K562 (cell line): ENCODE measurements at regions not wholly inside any gene's neighbourhood (a gene's known extent, or its start where the extent isn't known, plus 50 kb on each side); places are given as distances from the start of the nearest gene placed in this dataset.

Experiments used
- ATAC-seq: fragments of 200-7000 bp; cut with Tn5 transposase; 3 replicates; pipeline ENCODE4 v1.9.1; 2020; ENCODE audit warnings: moderate library complexity
- BruUV-seq: library from RNA; stranded (reverse); fragments of 400-500 nt; replicated peaks from 2 replicates; lab custom pipeline; 2021; lab: Mats Ljungman, UMichigan
- CTCF ChIA-PET: fragments of 300-600 bp; formaldehyde crosslinking; extraction: SDS; loops from one replicate; lab custom pipeline; 2021; ENCODE audit warnings: low intra/inter-chr PET ratio; lab: Yijun Ruan, JAX
- POLR2A ChIA-PET: fragments of 300-600, 350-650 bp; sonication (Branson Sonifier 250); formaldehyde crosslinking; extraction: SDS; loops from one replicate; lab custom pipeline; 2021; ENCODE audit warnings: antibody characterized with exemption, inconsistent platforms; lab: Yijun Ruan, JAX
- DNase-seq, 4 experiments: peaks; one replicate each; pipeline versions ENCODE4 v3.0.0 to v3.0.0-alpha.2; 2011 to 2018; ENCODE audit warnings: low spot score in 3 of 4, mixed read lengths in 3 of 4; ENCODE audit errors: extremely low read depth in 1 of 4
- FAIRE-seq: peaks from 2 replicates; lab custom pipeline; 2011; peaks lifted over from hg19 to GRCh38; lab: Jason Lieb, UNC
- H2AFZ ChIP-seq: 2 replicates; pipeline ENCODE4 v1.6.0; 2011; ENCODE audit warnings: low read depth, low read length, control low read depth, inconsistent platforms
- H3K27ac ChIP-seq: fragments of 200-600 bp; 3 replicates; pipeline ENCODE4 v1.8.0; 2011; ENCODE audit warnings: low read depth, mild to moderate bottlenecking, control low read depth, inconsistent platforms, low read length, moderate library complexity, mixed read lengths; ENCODE audit errors: extremely low read depth
- H3K27me3 ChIP-seq, 2 experiments: fragments of 300-600 bp in 1 of 2; 2 replicates in 1 of 2; 3 replicates in 1 of 2; pipeline versions ENCODE4 v1.6.0 to v1.8.0; 2011; ENCODE audit warnings: inconsistent platforms in 2 of 2, low read length in 2 of 2, mild to moderate bottlenecking in 1 of 2, mixed read lengths in 1 of 2, moderate library complexity in 1 of 2; ENCODE audit not compliant: control insufficient read depth in 2 of 2, insufficient read depth in 2 of 2
- H3K36me3 ChIP-seq: fragments of 300-600 bp; 3 replicates; pipeline ENCODE4 v1.8.0; 2011; ENCODE audit warnings: mild to moderate bottlenecking, low read length, inconsistent platforms; ENCODE audit not compliant: control insufficient read depth, insufficient read depth
- H3K4me1 ChIP-seq, 2 experiments: fragments of 200-600 bp in 1 of 2; replicated peaks in 1 of 2; 2 replicates in 1 of 2; 3 replicates in 1 of 2; pipeline versions ENCODE4 v1.5.1 to v1.8.0; 2011; ENCODE audit warnings: inconsistent platforms in 2 of 2, low read length in 2 of 2, mild to moderate bottlenecking in 1 of 2, mixed read lengths in 1 of 2, moderate library complexity in 1 of 2; ENCODE audit not compliant: control insufficient read depth in 2 of 2, insufficient read depth in 2 of 2
- H3K4me2 ChIP-seq: 2 replicates; pipeline ENCODE4 v1.6.1; 2011; ENCODE audit warnings: low read length, control low read depth, inconsistent platforms, mixed read lengths; ENCODE audit not compliant: insufficient read depth
- H3K4me3 ChIP-seq: fragments of 200-600 bp; sonication (generic), shearing (Covaris generic); 2 replicates; pipeline ENCODE4 v1.5.1; 2016; ENCODE audit warnings: control low read depth, inconsistent platforms
- H3K79me2 ChIP-seq: fragments of 200-600 bp; 3 replicates; pipeline ENCODE4 v1.8.0; 2011; ENCODE audit warnings: low read length, inconsistent platforms; ENCODE audit not compliant: control insufficient read depth, insufficient read depth
- H3K9ac ChIP-seq, 2 experiments: 2 replicates each; pipeline versions ENCODE4 v1.6.0 to v1.6.1; 2011; ENCODE audit warnings: low read depth in 2 of 2, low read length in 2 of 2, control low read depth in 1 of 2, inconsistent platforms in 1 of 2, mild to moderate bottlenecking in 1 of 2, mixed read lengths in 1 of 2; ENCODE audit not compliant: insufficient read depth in 1 of 2
- H3K9me1 ChIP-seq: one replicate; pipeline ENCODE4 v1.6.0; 2011; ENCODE audit warnings: inconsistent platforms, mild to moderate bottlenecking, low read length, moderate library complexity; ENCODE audit not compliant: control insufficient read depth, insufficient read depth
- H3K9me3 ChIP-seq: replicated peaks from 2 replicates; pipeline ENCODE4 v1.5.1; 2011; ENCODE audit warnings: low read depth, low read length, inconsistent platforms; ENCODE audit not compliant: control insufficient read depth, insufficient read depth
- H4K20me1 ChIP-seq: replicated peaks from 2 replicates; pipeline ENCODE4 v1.6.1; 2011; ENCODE audit warnings: low read length, inconsistent platforms, mixed read lengths; ENCODE audit not compliant: control insufficient read depth, insufficient read depth
- CEBPB ChIP-seq: fragments of 450-650 bp; IDR thresholded peaks from 2 replicates; pipeline ENCODE4 v1.6.1; 2016; ENCODE audit warnings: missing genetic modification characterization, missing compliant biosample characterization
- CEBPG ChIP-seq, 3 experiments: fragments of 200-800 bp in 1 of 3; sonication (Bioruptor generic) in 1 of 3; sonication (generic) in 1 of 3; formaldehyde crosslinking in 1 of 3; IDR thresholded peaks in 2 of 3; conservative IDR thresholded peaks in 1 of 3; 2 replicates each; pipeline versions ENCODE4 v1.6.1 to v1.8.0; 2016 to 2022; ENCODE audit warnings: missing compliant biosample characterization in 2 of 3, missing genetic modification characterization in 2 of 3, mild to moderate bottlenecking in 1 of 3, missing genetic modification reagents in 1 of 3
- FOXJ2 ChIP-seq: fragments of 200-800 bp; sonication (Bioruptor generic); IDR thresholded peaks from 2 replicates; pipeline ENCODE4 v1.6.1; 2016; ENCODE audit warnings: missing genetic modification characterization, missing compliant biosample characterization
- FOXK2 ChIP-seq, 2 experiments: fragments of 450-650 bp; IDR thresholded peaks in 1 of 2; conservative IDR thresholded peaks in 1 of 2; 2 replicates each; pipeline ENCODE4 v1.6.1; 2016; ENCODE audit warnings: low read depth in 2 of 2, mild to moderate bottlenecking in 1 of 2
- GTF2A2 ChIP-seq: IDR thresholded peaks from 2 replicates; pipeline ENCODE4 v1.6.1; 2016; ENCODE audit warnings: mild to moderate bottlenecking, missing genetic modification characterization, missing compliant biosample characterization
- JUN ChIP-seq, 2 experiments: sonication (generic) in 1 of 2; formaldehyde crosslinking in 1 of 2; IDR thresholded peaks; 2 replicates each; pipeline versions ENCODE4 v1.6.1 to v1.8.0; 2012 to 2022; ENCODE audit warnings: borderline replicate concordance in 2 of 2, mild to moderate bottlenecking in 2 of 2, improper control_type of control experiment in 1 of 2, low read depth in 1 of 2, low read length in 1 of 2, missing genetic modification reagents in 1 of 2
- MEIS2 ChIP-seq: fragments of 450-650 bp; IDR thresholded peaks from 2 replicates; pipeline ENCODE4 v1.6.1; 2014; ENCODE audit warnings: mild to moderate bottlenecking; ENCODE audit not compliant: partially characterized antibody
- SP2 ChIP-seq: IDR thresholded peaks from 2 replicates; pipeline ENCODE4 v1.6.1; 2011; ENCODE audit warnings: mild to moderate bottlenecking, low read depth, low read length, moderate library complexity; ENCODE audit not compliant: poor library complexity, severe bottlenecking; ENCODE audit errors: extremely low read depth
- TARDBP ChIP-seq: fragments of 450-650 bp; IDR thresholded peaks from 2 replicates; pipeline ENCODE4 v1.6.1; 2016
- ZKSCAN8 ChIP-seq: fragments of 200-800 bp; sonication (Bioruptor generic); IDR thresholded peaks from 2 replicates; pipeline ENCODE4 v1.6.1; 2016; ENCODE audit warnings: missing genetic modification characterization, missing compliant biosample characterization
- WGBS: fragments of 100-300 bp; shearing (Covaris generic); methylation state at CpG from one replicate; pipeline ENCODE4 v1.1.6; 2016; ENCODE audit warnings: low coverage, mixed read lengths; ENCODE audit not compliant: insufficient coverage; ENCODE audit errors: missing lambda C conversion rate; 5-methylcytosine and 5-hydroxymethylcytosine counted together
- in situ Hi-C: fragments of 300-500 bp; cut with MboI; formaldehyde crosslinking; loops from 4 replicates; pipeline ENCODE4 v1.15.0; 2018; ENCODE audit warnings: inconsistent platforms, mixed read lengths
- intact Hi-C: fragments of 100-400 bp; cut with micrococcal nuclease; formaldehyde crosslinking; loops from 2 replicates; pipeline ENCODE4 v1.14.2; 2022
- TF ChIP-seq, protein P1 (sequence below), 2 experiments: IDR thresholded peaks in 1 of 2; conservative IDR thresholded peaks in 1 of 2; 2 replicates each; pipeline ENCODE4 v1.6.1; 2016; ENCODE audit warnings: low read depth in 2 of 2, mild to moderate bottlenecking in 1 of 2, missing compliant biosample characterization in 1 of 2, missing genetic modification characterization in 1 of 2, moderate library complexity in 1 of 2
- TF ChIP-seq, protein P2 (sequence below): IDR thresholded peaks from 2 replicates; pipeline ENCODE4 v1.6.1; 2014; ENCODE audit warnings: antibody characterized with exemption
- TF ChIP-seq, protein P3 (sequence below): fragments of 450-650 bp; IDR thresholded peaks from 2 replicates; pipeline ENCODE4 v1.6.1; 2016

DNA sequence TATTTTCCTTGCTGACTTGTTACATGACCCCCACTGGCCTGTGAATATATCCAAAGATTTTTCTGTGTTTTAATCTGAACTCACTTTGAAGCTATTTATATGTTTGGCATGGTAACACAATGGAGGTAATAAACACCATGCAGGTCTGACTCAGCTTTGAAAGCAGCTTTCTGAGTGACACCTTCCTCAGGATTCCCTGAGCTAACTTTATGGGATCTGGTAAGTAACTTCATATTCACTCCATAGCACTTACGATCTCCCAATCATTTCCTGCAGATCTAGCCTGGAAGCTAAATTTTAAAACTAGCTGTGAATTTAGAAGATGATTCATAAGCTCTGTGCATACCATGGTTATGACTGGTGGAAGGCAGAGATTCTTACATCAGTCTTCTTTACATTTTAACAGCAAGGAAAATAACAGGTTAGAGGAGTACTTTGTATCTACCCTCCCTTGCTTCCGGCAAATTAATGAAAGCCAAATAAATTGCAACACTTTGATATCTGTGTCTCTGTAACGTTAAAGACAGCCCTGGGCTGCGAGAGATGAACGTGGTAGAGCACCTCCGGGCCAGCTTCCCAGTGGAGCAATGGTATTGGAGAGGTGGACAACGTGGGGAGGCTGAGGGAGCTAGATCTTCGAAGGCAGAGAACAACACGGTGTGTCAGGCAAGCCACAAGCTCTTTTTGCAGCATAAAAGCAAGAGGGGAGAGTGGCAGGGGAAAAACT, 170.2 kb upstream of the KLF14 start:
- H3K4me2 ChIP-seq = peak overlapping the region; percentile 10; the same call in 1 of the 2 replicates
- no peak overlapping the region for H3K4me3 ChIP-seq
- H3K9me1 ChIP-seq = no peaks in the 10 kb centered on the region
- peak overlapping the region; percentile 29; the same call in 1 of the 2 replicates for H2AFZ ChIP-seq
- ATAC-seq (peak; percentile 54), FAIRE-seq (no peak), DNase-seq (peak in 3 of 4 experiments; percentile 37 to 42 (median 40))
- no peaks in the 10 kb centered on the region for H3K36me3 ChIP-seq
- H3K27me3 ChIP-seq = no peaks in the 10 kb centered on the region
- H3K4me1 ChIP-seq = peaks cover 7 to 16% of the 10 kb centered on the region in 2 experiments
- H3K9ac ChIP-seq = peak overlapping the region in 1 of 2 experiments; percentile 8; a peak in 1 of 4 replicates
- no peaks in the 10 kb centered on the region for H3K79me2 ChIP-seq
- ChIA-PET POLR2A (interaction anchor here (0.7 to 2.1 kb wide), 7 partner anchors 10 to 207 kb away, joined by 3 to 6 read pairs (median 5); no protein-coding TSS in a partner anchor), CTCF (no interaction called here)
- H3K9me3 ChIP-seq = no peaks in the 10 kb centered on the region
- intact Hi-C loops (no loop called here), in situ Hi-C loops (loop anchor here (5.0 kb wide), 1 partner anchor 103 kb away; no protein-coding TSS in a partner anchor)
- WGBS = 41% methylated on average over 9 of the region's 9 CpGs
- H3K27ac ChIP-seq = peak overlapping the region; percentile 52; the same call in 2 of the 3 replicates
- no peaks in the 10 kb centered on the region for H4K20me1 ChIP-seq
- no TSS peak for BruUV-seq
- TF ChIP-seq SP2 = no peak
- TF ChIP-seq, protein P1, sequence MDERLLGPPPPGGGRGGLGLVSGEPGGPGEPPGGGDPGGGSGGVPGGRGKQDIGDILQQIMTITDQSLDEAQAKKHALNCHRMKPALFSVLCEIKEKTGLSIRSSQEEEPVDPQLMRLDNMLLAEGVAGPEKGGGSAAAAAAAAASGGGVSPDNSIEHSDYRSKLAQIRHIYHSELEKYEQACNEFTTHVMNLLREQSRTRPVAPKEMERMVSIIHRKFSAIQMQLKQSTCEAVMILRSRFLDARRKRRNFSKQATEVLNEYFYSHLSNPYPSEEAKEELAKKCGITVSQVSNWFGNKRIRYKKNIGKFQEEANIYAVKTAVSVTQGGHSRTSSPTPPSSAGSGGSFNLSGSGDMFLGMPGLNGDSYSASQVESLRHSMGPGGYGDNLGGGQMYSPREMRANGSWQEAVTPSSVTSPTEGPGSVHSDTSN (CRISPR knock-in tag; IDR thresholded peaks at IDR 0.05; ENCODE audit: low read depth) = no peak
- TF ChIP-seq, protein P1 (tag; conservative IDR thresholded peaks at IDR 0.05; ENCODE audit: low read depth) = 0 out of 2 replicates have a peak, but pooled peaks have one; percentile 6
- no peak; the same call in 1 of the 2 replicates for TF ChIP-seq CEBPG (CRISPR knock-in tag; IDR thresholded peaks at IDR 0.05)
- peak in 1 of 2 experiments; percentile 82; a peak in 2 of 4 replicates for TF ChIP-seq CEBPG (tag; conservative IDR thresholded peaks at IDR 0.05 in 1 of 2, IDR thresholded peaks at IDR 0.05 in 1 of 2)
- TF ChIP-seq GTF2A2 (tag) = no peak
- TF ChIP-seq, protein P2, sequence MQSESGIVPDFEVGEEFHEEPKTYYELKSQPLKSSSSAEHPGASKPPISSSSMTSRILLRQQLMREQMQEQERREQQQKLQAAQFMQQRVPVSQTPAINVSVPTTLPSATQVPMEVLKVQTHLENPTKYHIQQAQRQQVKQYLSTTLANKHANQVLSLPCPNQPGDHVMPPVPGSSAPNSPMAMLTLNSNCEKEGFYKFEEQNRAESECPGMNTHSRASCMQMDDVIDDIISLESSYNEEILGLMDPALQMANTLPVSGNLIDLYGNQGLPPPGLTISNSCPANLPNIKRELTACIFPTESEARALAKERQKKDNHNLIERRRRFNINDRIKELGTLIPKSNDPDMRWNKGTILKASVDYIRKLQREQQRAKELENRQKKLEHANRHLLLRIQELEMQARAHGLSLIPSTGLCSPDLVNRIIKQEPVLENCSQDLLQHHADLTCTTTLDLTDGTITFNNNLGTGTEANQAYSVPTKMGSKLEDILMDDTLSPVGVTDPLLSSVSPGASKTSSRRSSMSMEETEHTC = no peak
- 0 out of 4 replicates have a peak, but pooled peaks of 1 of the 2 experiments have one; percentile 35 for TF ChIP-seq FOXK2 (conservative IDR thresholded peaks at IDR 0.05 in 1 of 2, IDR thresholded peaks at IDR 0.05 in 1 of 2; ENCODE audit: low read depth in 2 of 2)
- TF ChIP-seq FOXJ2 = peak; percentile 93
- 0 out of 2 replicates have a peak, but pooled peaks have one; percentile 3 for TF ChIP-seq ZKSCAN8 (CRISPR knock-in tag)
- TF ChIP-seq CEBPB (tag) = peak; percentile 39
- TF ChIP-seq MEIS2 = peak; percentile 33
- peak; percentile 74; the same call in 1 of the 2 replicates for TF ChIP-seq JUN (IDR thresholded peaks at IDR 0.05; ENCODE audit: borderline replicate concordance, low read depth, low read length)
- no peak for TF ChIP-seq JUN (CRISPR knock-in tag; IDR thresholded peaks at IDR 0.05; ENCODE audit: borderline replicate concordance)
- TF ChIP-seq, protein P3, sequence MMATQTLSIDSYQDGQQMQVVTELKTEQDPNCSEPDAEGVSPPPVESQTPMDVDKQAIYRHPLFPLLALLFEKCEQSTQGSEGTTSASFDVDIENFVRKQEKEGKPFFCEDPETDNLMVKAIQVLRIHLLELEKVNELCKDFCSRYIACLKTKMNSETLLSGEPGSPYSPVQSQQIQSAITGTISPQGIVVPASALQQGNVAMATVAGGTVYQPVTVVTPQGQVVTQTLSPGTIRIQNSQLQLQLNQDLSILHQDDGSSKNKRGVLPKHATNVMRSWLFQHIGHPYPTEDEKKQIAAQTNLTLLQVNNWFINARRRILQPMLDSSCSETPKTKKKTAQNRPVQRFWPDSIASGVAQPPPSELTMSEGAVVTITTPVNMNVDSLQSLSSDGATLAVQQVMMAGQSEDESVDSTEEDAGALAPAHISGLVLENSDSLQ = peak; percentile 86
- 0 out of 2 replicates have a peak, but pooled peaks have one; percentile 14 for TF ChIP-seq TARDBP
